HG03064 (cell line): ENCODE measurements at regions not wholly inside any gene's neighbourhood (a gene's known extent, or its start where the extent isn't known, plus 50 kb on each side); places are given as distances from the start of the nearest gene placed in this dataset.
"Not testable (repeated sequence)": the region's sequence is repeated elsewhere in the genome, so short reads cannot be mapped to it uniquely, and the experiment has no call there.

Source experiments
- ATAC-seq: cut with Tn5 transposase; IDR thresholded peaks from one replicate; pipeline ENCODE4 v1.9.1; 2021; ENCODE audit warnings: low read depth; ENCODE audit not compliant: unreplicated experiment

GRCh38 chr2:228447266-228447915 is 265.9 kb upstream of the SPHKAP start:
- ATAC-seq, result no peak

- ATAC-seq, result no peak
These were observed 265.2 kb upstream of the SPHKAP start for GRCh38 chr2:228446734-228447133.

- no peak for ATAC-seq
These were observed 262.7 kb upstream of the SPHKAP start for GRCh38 chr2:228444161-228444560.

DNA sequence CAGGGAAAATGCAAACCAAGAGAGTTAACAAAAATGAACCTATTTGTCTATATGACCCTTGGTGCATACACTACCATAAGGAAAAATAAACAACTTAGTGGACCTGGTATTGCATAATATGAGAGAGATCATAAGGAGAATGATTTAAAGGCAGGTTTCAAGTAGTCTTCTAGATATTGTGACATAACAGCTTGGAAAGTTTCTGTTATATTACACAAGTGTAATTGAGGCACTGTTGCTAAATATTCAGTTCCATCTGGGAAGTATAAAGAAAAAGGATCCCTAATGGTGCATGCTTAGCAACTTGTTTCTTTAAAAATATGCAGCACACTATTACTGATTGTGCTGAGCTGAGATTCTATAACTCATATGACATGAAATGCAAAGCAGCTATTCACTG is 252.2 kb upstream of the SPHKAP start:
- ATAC-seq, result no peak

DNA sequence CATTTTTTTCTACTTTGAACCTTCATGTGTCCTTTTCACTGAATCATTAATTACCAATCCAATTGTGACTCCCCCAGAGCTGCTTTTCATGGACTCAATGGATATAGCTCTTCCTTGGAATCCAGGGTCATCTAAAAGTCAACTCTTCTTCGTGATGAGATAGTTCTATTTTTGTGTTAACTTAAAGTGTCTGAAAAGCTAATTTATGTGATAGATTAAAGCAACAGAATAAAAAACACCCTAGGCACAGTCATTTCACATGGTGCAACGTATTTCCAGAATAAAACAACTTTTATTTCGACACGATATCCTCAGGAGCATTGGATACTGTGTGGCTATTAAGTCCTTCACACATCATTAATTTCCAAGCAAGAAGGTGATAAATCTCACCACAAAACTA is 250.6 kb upstream of the SPHKAP start:
- ATAC-seq, result no peak

DNA sequence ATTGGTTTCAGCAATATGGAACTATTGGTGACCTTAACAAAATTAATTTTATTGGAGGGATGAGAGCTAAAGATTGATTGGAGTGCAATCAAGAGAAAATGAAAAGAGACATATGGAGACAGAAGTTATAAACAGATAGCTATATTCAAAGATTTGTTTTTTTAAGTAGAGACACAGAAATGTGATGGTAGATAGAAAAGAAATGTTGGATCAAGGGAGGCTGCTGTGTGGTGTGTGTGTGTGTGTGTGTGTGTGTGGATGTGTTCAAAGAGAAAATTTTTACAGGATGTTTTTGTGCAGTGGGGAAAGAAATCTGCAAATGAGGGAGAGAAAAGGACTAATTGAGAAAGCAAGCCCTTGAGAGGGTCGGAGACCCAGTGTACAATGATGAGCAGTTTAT is 249.5 kb upstream of the SPHKAP start:
- no peak for ATAC-seq

GRCh38 chr2:228426502-228427216 is 245.2 kb upstream of the SPHKAP start:
- no peak for ATAC-seq

DNA sequence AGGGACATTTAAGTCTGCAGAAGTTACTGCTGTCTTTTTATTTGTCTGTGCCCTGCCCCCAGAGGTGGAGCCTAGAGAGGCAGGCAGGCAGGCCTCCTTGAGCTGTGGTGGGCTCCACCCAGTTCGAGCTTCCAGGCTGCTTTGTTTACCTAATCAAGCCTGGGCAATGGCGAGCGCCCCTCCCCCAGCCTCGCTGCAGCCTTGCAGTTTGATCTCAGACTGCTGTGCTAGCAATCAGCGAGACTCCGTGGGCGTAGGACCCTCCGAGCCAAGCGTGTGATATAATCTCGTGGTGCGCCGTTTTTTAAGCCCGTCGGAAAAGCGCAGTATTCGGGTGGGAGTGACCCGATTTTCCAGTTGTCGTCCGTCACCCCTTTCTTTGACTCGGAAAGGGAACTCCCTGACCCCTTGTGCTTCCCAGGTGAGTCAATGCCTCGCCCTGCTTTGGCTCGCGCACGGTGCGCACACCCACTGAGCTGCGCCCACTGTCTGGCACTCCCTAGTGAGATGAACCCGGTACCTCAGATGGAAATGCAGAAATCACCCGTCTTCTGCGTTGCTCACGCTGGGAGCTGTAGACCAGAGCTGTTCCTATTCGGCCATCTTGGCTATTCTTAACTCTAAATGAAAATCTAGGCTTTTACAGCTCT is 244.0 kb upstream of the SPHKAP start:
- not testable (repeated sequence) for ATAC-seq

GRCh38 chr2:228417956-228418355 is 236.5 kb upstream of the SPHKAP start:
- no peak for ATAC-seq

GRCh38 chr2:228417526-228417925 is 236.0 kb upstream of the SPHKAP start:
- ATAC-seq, result no peak

DNA sequence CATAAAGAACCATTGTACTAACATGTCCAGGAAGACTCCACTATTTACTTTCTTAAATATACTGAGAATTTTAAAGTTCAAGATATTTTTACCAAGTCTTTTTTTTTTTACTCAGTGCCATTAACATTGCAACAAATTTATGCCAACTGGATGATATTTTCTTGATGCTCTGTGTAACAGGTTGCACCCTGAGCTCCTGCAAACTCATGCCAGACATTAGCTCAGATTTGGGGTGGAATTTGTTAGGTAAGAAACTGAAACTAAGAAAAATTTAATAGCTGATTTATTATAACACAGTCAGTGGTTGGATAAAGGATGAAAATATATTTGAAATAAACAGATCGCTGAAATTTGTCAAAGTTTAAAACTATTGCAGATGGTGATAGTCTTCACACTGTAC is 228.6 kb upstream of the SPHKAP start:
- ATAC-seq, result no peak

DNA sequence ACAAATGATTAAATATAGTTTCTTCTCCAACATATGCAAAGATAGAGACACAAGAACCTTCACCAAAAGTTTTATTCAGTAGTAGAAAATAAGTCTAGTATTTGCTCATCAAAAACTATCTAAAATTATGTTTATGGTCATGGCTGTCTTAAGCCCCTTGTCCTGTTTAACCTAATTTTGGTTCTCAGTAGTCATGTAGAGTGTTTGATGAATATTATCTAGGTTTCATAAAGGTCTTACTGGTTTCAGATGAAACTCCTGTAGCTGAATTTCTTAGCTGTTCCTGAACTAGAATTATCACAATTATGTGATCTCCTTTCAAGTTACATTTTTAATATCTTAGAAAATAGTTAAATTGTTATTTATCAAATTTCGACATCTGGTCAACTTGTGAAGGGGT is 228.0 kb upstream of the SPHKAP start:
- no peak for ATAC-seq

DNA sequence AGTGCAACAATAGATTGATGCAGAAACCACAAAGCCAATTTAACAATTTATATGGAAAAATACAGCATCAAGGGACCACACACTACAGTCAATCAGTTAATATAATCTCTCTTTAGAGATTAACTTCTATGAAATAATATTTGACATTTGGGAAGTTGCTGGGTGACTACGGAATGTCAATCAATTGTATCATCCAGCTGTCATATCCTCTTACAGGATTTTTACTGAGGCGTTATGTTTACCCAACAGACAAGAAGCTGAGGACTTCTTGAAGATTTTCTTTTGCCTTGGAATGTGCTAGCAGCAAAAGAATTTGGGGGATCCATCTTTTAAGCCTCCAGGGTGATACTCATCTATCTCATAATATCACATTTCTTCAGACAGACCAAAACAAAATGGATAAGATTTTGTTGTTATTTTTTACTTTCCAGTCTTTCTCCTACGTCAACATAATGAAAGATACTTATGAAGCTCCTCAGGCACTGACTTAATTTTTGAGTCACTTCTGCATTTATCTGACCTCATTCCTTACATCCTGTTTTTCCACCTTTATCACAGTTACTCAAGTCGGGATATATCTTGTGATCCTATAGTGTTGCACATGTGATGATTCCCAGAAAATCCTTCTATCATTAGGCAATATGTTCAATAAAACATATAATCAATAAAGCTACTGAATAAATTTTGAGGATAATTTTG is 227.2 kb upstream of the SPHKAP start:
- no peak for ATAC-seq

DNA sequence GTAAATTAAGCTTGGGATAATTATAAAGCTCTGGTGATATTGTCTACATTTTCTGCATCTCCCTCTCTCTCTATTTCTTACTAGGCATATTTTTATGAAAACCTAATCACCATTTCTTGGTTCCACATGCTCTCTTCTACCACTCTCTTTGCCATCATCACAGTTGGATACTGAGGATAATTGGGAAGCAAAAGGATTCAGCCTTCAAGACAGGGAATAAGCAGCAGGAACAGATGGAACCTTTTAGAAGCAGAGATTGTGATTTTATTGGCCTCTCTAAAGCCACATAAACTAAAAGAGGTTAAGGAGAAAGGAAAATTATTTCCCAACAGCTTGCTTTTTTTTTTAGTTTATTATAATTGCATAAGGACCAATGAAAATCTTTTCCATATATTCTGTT is 226.3 kb upstream of the SPHKAP start:
- no peak for ATAC-seq

GRCh38 chr2:228401065-228401912 is 219.8 kb upstream of the SPHKAP start:
- ATAC-seq, result no peak

DNA sequence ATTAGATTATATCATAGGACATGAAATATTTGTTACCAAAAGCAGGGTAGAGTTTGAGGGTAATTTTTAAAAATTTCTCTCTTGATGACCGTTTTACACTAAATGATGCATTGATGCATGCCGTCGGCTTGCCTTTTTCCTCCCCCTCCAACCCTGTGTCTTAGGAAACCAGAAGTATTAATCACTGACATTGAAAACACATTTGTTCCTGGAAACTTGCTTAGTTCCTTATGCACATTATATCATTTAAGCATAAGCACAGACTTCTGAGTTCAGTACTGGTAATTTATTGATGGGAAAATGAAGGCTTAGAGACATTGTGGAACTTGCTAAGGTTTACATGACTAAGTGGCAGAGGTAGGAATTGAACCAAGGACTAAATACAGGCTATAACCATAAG is 206.3 kb upstream of the SPHKAP start:
- ATAC-seq, result no peak

DNA sequence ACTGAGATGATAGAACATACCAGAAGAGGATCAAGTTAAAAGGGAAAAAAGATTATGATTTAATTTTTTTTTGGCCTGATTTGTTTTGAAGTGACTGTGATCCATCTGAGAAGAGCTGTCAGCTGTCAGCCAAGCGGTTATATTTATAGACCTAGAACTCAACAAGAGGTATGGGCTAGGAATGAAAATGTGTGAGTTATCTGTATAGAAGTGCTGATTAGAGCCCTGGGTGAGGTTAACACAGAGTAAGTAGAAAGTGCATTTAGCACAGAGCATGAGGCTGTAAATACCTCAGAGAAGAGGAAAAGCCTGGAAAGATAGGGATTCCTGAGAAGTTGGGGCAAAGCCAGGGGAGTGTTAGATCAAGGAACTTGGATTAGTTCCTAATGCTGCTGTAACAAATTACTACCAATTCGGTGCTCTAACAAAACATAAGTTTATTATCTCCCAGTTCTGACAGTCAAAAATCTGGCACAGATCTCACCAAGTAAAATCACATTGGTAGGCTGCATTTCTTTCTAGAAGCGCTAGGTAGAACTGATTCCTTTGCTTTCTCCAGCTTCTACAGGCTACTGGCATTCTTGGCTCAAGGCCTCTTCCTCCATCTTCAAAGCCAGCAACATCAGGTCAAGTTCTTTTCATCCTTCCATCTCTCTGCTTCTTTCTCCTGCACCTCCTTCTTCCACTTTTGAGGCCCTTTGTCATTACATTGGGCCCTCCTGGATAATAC is 197.4 kb upstream of the SPHKAP start:
- no peak for ATAC-seq

GRCh38 chr2:228378233-228378632 is 196.7 kb upstream of the SPHKAP start:
- ATAC-seq, result no peak

DNA sequence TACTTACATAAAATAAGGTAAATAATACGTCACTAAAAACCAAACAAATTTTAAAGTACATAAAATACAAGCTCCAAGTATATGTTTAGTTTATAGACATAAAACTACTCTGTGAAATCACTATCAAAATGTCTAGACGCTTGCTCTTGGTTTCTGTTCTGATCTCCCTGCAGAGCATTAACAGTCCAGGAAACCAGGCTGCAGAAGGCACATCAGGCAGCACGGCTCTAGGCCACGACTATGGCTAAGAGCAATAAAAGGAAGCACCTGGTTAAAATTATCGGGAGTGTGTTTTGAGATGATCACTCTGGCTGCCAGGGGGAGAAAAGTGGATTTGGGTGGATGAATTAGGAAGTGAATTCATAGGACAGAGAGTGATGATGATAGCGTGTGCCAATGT is 196.0 kb upstream of the SPHKAP start:
- ATAC-seq, result no peak

DNA sequence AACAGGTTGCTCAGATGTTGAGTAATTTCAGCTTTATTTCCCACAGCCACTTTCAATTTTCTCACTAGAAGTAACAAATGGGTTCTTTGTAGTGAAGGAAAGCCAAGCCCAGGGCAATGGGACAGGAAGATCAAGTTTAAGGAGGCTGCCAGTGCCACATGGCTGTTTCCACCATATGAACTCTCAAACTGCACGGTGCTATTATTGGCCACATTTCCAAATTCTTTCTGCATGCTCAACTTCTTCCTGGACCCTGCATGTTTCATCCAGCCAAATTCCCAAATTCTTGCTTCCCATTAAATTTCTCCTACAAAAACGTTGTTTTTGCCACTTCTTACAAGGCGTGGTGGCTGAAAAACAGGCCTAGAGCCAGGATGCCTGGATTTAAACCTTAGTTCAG is 193.3 kb upstream of the SPHKAP start:
- no peak for ATAC-seq
